Ishikawa (cell line): ENCODE measurements at regions not wholly inside any gene's neighbourhood (a gene's known extent, or its start where the extent isn't known, plus 50 kb on each side); places are given as distances from the start of the nearest gene placed in this dataset.

Experiments used
- CEBPB ChIP-seq: IDR thresholded peaks from 2 replicates; pipeline ENCODE4 v1.6.1; 2012
- EGR1 ChIP-seq: IDR thresholded peaks from 2 replicates; pipeline ENCODE4 v1.6.1; 2012
- EP300 ChIP-seq: IDR thresholded peaks from 2 replicates; pipeline ENCODE4 v1.6.1; 2012; ENCODE audit warnings: borderline replicate concordance
- FOXM1 ChIP-seq: IDR thresholded peaks from 2 replicates; pipeline ENCODE4 v1.6.1; 2012; ENCODE audit warnings: low read depth, borderline replicate concordance
- RAD21 ChIP-seq: IDR thresholded peaks from 2 replicates; pipeline ENCODE4 v1.6.1; 2012; ENCODE audit warnings: low read depth
- TAF1 ChIP-seq: IDR thresholded peaks from 2 replicates; pipeline ENCODE4 v1.6.1; 2012; ENCODE audit warnings: low read depth, mild to moderate bottlenecking
- YY1 ChIP-seq: IDR thresholded peaks from 2 replicates; pipeline ENCODE4 v1.6.1; 2012; ENCODE audit warnings: low read depth
- TF ChIP-seq, protein P1 (sequence below): IDR thresholded peaks from 2 replicates; pipeline ENCODE4 v1.6.1; 2012
- TF ChIP-seq, protein P2 (sequence below): IDR thresholded peaks from 2 replicates; pipeline ENCODE4 v1.6.1; 2012; ENCODE audit warnings: low read depth, mild to moderate bottlenecking

DNA sequence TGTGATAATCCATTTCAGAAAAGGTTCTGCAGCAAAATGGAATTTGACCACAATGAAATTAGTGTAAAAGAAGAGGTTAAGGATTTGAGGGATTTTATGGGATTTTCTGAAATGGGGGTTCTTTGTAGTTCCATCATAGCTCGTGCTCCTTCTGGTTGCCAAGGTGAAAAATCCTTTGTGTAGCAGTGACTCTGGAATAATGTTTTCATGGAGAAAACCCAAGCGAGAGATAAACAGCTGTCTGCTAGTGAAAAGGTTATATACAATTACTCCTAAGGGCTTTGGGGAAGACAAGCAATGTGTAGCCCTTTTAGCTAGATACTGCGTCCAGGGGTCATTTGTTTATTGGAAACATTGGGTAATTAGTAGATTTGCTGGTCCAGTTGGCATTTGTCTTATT lies 453.2 kb upstream of the DEPDC1 start:
- TF ChIP-seq RAD21 (no peak), CEBPB (no peak), YY1 (no peak), EP300 (no peak), EGR1 (no peak), TAF1 (no peak), FOXM1 (no peak)
- TF ChIP-seq, protein P1, sequence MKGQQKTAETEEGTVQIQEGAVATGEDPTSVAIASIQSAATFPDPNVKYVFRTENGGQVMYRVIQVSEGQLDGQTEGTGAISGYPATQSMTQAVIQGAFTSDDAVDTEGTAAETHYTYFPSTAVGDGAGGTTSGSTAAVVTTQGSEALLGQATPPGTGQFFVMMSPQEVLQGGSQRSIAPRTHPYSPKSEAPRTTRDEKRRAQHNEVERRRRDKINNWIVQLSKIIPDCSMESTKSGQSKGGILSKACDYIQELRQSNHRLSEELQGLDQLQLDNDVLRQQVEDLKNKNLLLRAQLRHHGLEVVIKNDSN, result no peak
- TF ChIP-seq, protein P2, sequence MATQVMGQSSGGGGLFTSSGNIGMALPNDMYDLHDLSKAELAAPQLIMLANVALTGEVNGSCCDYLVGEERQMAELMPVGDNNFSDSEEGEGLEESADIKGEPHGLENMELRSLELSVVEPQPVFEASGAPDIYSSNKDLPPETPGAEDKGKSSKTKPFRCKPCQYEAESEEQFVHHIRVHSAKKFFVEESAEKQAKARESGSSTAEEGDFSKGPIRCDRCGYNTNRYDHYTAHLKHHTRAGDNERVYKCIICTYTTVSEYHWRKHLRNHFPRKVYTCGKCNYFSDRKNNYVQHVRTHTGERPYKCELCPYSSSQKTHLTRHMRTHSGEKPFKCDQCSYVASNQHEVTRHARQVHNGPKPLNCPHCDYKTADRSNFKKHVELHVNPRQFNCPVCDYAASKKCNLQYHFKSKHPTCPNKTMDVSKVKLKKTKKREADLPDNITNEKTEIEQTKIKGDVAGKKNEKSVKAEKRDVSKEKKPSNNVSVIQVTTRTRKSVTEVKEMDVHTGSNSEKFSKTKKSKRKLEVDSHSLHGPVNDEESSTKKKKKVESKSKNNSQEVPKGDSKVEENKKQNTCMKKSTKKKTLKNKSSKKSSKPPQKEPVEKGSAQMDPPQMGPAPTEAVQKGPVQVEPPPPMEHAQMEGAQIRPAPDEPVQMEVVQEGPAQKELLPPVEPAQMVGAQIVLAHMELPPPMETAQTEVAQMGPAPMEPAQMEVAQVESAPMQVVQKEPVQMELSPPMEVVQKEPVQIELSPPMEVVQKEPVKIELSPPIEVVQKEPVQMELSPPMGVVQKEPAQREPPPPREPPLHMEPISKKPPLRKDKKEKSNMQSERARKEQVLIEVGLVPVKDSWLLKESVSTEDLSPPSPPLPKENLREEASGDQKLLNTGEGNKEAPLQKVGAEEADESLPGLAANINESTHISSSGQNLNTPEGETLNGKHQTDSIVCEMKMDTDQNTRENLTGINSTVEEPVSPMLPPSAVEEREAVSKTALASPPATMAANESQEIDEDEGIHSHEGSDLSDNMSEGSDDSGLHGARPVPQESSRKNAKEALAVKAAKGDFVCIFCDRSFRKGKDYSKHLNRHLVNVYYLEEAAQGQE, result no peak
